Ammon's horn (tissue), 1 donor: ENCODE measurements at regions not wholly inside any gene's neighbourhood (a gene's known extent, or its start where the extent isn't known, plus 50 kb on each side); places are given as distances from the start of the nearest gene placed in this dataset.
"Not testable (repeated sequence)": the region's sequence is repeated elsewhere in the genome, so short reads cannot be mapped to it uniquely, and the experiment has no call there.

Source experiments
- DNase-seq: peaks from one replicate; pipeline ENCODE4 v3.0.0-alpha.2; 2016; ENCODE audit warnings: low spot score

DNA sequence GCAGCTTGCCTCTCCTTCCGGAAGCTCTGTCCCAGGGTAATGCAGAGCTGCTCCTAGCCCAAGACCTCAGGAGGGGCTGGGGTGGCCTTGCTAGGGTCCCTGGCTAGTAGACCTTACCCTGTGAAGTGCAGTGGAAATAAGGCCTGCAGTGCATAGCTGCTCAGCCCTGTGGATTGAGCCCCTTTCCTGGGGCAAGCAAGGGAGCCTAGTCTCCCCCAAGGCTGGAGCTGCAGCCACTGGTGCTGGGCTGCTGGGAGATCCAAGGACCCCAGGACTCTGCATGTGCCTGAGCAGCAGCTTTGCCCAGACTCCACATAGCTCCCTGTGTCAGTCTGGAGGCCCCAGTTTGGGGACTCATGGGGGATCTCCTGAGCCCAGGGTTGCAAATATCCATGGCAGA lies 57.9 kb downstream of the FANCF start:
- no peak for DNase-seq

DNA sequence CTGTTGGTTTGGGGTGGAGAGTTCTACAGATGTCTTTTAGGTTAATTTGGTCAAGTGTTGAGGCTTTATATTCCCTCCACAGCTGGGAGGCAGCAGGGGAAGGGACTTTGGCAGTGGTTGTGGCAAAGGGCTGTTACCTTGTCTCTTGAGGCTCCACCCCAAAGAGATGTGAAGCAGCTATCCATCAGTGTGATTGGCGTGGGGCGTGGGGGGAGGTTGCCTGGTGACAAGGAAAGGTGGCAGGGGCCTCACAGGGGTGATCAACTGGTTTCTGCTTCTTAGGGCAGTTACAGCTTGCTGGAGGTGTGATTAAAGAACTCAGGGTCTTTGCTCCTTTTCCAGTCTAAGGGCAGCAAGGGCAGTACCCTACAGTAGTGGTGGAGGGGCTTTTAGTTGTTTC lies 59.3 kb downstream of the FANCF start:
- no peak for DNase-seq

DNA sequence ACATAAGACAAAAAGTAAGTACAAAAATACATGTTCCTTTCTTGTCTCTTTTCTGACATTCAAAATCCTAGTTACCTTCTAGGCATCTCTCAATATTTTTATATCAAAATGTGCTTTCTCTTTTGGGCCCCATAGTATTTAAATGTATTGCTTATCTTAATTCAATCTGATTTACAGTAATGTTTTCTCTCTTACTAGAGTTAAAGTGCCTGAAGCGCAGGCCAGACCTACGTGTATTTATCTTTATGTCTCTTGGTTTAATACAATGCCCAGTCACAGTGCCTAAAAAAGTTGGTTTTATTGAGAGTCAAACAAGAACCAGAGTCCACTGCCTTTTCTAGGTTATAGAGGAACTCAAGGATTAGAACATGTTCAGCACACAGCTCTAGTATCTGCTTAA lies 64.3 kb downstream of the FANCF start:
- DNase-seq = no peak

DNA sequence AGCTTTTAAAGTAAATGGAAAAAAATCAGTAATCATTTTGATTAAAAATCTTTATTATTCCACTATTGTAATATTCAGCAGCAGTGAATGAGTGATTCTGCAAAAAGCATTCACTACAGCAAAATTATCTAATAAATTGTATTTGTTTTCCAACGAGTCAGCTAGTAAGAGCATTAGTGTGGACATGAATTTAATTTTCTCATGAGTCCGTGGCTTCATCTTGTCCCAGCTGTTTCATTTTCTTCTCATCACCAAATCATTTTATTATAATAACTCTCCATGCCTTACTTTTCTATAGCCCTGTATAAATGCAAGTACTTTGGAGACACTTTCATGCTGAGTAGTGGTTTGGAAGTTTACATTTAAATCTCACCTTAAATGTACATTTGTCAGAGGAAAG lies 66.2 kb downstream of the FANCF start:
- DNase-seq = no peak

DNA sequence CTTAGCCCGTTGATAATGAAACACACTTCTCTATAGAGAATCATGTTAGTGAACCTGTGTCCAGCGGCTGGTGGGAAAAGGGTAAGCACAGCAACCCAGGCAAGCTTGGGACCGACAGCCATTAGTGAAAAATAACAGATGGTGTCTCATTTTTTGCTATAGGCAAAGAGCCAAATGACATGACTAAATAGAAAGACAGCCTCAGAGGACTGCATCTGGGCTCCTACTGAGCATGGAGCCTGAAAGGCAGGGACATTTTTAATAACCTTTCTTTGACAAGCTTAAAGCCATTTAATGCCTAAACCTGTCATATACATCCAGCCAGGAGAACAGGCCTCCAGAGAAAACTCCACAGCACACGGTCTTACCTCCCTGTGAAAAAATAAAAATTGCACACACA lies 67.0 kb downstream of the FANCF start:
- peak; percentile 4 for DNase-seq

DNA sequence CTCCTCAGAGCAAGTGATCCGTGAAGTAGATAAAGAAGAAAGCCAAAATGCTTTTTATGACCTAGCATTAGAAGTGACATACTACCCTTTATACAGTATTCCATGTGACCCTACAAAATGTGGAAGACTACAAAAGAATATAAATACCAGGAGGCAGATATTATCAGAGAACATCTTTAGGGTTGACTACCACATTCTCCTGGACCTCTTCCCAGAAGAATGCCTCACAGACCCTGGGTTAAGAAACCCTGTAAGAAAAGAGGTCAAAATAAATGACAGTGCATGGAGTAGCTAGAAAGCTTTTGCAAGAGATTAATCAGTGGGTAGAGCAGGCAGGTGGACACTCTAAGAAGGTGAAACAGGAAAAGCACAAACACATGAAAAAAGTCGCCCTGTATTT lies 69.2 kb downstream of the FANCF start:
- no peak for DNase-seq

DNA sequence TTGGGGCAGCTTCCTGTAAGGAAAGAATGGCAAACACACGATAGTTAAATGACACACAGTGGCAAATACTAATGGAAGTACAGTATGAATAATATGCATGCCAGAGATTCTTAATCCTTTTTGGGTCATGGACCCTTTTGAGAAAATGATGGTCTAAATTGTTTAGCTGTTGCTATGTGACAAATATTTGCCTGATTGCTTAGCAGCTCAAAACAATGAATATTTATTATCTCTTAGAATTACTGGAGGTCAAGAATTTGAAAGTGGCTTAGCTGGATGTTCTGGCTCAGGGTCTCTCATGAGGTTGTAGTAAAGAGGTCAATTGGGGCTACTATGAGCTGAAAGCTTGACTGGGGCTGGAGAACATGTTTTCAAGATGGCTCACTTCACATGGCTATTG lies 69.7 kb downstream of the FANCF start:
- DNase-seq = no peak

DNA sequence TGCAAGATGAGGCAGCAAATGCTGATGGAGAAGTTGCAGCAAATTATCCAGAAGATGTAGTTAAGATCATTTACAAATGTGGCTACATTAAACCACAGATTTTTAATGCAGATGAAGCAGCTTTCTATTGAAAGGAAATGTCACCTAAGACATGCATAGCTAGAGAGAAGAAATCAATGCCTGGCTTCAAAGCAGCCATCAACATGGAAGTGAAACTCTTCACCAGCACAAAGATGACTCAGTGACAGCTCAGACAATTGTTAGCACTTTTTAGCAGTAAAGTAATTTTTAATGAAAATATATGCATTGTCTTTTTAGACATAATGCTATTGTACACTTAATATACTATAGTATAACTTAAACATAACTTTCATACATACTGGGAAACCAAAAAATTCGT lies 71.4 kb downstream of the FANCF start:
- DNase-seq = no peak

DNA sequence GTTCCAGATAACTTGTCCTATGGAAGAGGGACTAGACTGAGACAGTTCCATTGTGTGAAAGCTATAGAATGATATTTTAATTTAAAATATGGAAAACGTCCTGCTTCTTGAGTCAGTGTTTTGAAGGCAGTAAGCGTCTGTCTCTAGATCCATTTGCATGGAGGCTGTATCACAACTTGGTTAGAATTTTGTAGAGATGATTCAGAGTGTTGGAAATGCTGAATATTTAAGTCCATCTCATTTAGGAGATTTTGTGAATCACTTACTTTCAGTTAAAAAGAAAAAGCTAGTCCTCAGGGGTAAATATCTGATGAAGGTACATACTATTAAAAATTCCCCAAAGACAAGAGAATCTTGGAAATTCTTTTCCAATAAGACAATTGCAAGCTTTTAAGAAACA lies 72.7 kb downstream of the FANCF start:
- DNase-seq = no peak

DNA sequence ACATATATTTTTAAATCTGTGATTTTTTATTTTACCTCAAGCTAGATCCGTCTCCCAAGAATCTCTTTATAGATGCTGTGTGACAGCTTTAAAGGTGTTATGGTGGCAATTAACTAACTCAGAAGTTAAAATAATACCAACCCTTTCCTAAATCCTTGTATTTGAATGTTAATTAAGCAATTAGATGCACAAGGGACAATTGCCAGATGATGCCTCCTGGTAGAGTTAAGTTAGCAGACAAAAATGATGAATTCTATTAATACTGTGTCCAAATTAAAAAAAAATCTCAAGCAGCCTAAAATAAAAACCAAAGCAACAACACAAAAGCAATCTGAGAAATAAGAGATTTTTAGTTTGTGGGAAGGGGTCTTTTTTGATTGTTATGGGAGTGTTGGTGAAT lies 78.9 kb downstream of the FANCF start:
- DNase-seq = no peak

DNA sequence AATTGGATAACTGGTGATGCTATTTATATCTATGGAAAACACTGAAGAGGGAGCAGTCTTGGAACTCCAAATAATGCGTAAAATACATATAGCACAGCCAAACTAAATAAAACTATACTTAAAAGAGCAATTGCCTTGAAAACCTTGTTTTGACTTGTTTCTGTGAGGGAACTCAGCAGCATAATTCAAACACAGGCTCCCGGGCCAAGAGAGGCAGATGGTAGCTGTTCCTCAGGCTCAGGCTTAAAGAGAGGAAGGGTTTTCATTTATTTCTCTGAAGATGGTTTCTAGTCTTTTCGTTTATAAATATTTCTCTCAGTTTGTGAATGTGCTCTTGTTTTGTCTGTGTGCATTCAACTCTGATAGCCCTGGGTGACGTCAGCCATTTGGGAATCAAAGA lies 82.4 kb downstream of the FANCF start:
- peak; percentile 5 for DNase-seq

DNA sequence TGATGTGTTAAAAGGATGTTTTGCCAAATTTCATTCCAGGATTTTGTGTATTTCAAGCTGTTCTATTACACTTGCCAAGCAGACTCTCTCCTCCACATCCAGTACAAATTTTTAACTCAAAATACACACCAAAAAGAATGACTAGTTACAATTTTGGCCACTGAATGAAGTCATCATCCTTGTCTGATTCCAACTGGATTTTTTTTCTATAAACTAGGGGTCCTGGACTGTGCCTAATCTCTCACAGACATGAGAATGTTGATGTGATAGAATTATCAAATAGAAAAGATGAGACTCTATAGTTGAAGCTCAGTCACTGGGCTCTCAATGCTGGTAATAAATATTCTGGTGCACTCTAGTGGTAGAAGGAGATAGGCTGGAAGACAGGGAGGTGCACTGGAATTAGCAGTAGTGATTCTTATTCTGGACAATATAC lies 85.8 kb downstream of the FANCF start:
- peak; percentile 45 for DNase-seq

DNA sequence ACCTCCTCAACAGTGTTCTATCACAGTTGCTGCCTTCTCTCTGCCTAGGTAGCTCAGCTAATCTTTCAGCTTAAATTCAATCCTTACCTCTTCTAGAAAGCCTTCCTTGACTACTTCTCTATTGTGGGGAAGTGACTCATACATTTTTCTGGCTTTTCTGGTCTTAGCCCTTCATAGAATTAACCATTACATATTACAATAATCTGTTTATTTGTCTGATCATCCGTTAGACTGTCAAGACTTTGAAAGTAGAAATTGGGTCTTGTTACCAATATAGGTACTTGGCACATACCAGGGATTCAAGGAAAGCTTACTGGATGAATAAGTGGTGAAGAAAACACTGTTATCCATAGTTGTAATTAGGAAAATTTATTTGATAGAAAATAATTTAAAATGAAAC lies 89.6 kb downstream of the FANCF start:
- no peak for DNase-seq

DNA sequence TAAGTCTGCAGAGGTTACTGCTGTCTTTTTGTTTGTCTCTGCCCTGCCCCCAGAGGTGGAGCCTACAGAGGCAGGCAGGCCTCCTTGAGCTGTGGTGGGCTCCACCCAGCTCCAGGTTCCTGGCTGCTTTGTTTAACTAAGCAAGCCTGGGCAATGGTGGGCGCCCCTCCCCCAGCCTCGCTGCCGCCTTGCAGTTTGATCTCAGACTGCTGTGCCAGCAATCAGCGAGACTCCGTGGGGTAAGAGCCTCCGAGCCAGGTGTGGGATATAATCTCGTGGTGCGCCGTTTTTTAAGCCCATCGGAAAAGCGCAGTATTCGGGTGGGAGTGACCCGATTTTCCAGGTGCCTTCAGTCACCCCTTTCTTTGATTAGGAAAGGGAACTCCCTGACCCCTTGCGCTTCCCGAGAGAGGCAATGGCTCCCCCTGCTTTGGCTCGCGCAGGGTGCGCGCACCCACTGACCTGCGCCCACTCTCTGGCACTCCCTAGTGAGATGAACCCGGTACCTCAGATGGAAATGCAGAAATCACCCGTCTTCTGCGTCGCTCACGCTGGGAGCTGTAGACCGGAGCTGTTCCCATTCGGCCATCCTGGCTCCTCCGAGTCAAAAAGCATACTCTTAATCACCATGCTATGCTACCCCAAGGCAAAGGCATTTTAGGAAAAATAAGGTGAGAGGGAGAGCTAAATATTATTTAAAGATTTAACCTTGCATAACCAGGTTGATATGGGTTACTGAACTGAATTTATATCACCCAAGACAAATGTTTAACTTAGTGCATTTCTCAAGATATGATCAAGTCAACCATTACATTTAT lies 96.8 kb downstream of the FANCF start:
- DNase-seq = not testable (repeated sequence)

DNA sequence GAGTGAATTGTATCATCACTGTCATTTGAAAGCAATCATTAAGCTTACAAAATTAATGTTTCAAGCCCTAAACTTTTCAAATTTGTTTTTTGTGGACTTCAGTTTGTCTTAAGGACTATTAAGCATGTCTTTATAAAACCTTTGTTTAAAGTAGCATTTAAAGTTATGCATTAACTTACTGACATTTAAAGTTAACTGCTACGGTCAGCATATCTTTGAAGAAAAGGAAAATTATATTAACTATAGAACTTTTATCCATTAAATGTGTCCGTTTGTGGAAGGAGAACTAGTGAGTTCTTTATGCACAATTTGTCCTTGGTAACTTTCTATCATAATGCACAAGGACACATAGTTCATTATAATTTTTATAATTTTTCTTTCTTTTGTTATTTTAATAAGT lies 103.4 kb downstream of the FANCF start:
- no peak for DNase-seq

DNA sequence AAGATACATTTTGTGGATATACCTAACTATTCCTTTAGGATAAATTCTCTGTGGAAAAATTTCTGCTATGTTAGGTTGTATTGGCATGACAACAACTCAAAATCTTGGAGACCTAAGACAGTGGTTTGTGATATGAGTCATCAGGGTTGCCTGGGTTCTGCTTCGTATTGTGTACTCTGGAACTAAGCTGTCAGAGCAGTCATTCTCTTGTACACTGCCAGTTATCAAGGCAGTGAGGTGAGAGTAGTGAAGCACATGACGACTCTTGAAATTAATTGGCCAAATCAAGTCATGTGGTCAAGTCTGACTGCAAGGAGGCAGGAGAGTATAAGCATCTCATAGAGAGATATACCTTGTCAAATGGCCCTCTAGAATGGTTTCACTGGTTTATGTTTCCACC lies 104.4 kb downstream of the FANCF start:
- DNase-seq = no peak

DNA sequence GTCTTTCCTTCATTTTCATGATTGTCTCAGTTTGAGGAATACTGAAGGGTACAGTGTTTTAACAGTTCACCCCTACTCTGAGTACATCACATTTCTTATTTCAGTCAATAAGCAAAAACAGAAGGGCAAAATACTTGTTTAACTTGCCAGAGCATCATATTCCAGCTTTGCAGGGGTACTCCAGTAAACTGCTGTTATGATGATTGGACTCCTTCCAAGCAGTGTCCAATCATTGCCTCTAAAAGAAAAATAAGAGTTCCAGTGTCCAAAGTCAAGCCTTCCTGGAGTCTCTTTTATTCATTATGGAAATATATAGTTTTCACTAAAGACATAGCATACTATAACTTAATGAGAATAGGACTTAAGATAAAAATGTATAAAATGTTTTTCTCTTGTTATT lies 105.1 kb downstream of the FANCF start:
- no peak for DNase-seq

DNA sequence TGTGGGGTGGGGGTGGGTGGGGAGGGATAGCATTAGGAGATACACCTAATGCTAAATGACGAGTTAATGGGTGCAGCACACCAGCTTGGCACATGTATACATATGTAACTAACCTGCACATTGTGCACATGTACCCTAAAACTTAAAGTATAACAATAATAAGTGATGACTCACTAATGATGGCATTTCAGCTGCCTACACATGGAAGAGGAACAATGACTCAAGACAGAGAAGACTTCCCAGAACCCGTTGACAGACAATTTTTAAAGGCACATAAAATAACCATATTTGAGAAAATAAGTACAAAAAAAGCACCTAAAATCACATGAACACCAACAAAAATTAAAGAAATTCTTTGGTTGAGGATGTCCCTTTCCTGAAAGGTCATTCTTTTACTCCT lies 107.3 kb downstream of the FANCF start:
- not testable (repeated sequence) for DNase-seq

DNA sequence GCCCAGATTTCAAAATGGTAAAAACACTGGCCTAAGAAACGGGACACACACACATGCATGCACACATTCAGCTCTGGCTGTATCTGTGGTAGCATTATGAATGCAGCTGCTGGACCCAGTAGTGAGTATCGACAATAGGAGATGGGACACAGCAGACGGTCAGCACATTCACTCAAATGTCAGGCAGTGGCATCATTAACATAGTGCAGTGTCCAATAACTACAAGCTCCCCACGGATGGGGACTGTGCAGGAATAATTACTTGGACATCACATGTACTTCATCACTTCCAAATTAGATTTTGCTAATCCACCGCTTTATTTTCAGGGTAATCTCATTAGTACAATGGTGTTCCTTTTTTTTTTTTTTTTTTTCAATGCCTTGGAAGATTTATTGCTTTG lies 109.5 kb downstream of the FANCF start:
- DNase-seq = no peak

DNA sequence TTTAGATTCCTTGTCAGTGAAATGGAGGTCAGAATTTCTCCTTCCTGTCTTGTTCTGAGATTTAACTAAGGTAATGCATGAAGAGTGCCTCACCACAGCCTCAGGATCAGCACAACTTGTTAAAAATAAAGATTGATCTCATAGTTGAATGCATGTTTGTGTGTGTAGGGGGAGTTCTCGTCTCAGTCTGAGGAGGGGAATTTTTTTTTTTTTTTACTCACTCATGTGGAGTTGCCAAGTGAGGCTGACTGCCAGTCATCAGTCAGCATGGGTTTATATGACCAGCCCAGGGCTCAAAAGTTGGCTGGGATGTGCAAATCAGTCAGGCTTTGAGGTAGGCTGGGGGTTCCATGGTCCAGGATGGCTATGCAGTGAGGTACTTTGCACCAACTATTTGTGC lies 113.2 kb downstream of the FANCF start:
- DNase-seq = no peak

DNA sequence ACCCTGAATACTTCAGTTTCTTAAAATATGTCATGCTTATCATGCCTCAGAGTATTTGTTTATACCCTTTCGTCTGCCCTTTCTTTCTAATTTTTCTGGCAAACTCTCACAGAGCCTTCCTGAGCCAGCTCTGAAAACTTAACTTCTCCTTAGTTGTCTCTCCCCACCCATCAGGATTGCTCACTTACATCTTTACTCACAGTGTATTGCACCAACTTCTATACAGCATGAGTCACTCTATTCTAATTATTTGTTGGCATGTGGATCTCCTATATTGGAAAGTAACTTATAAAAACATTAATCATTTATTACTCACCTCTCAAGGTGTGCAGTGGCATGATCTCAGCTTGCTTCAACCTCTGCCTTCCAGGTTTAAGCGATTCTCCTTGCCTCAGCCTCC lies 114.9 kb downstream of the FANCF start:
- DNase-seq = no peak

DNA sequence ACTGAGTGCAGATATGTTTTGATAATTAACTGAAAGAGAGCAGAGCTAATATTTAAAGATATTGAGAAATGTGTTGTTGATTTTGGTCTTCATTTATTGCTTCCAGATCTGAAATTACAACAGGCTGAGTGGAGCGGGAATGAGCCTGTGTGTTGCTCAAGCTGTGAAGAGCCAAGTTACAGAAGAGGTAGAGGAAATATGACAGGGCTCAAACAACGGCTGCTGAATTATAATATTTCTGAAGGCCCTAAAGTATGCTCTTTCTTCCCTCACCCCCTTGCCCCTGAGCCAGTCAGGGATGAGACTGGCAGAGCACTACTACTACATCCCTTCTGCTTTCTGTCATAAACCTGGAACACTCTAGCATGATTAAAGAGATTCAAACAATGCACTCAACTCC lies 115.6 kb downstream of the FANCF start:
- no peak for DNase-seq

DNA sequence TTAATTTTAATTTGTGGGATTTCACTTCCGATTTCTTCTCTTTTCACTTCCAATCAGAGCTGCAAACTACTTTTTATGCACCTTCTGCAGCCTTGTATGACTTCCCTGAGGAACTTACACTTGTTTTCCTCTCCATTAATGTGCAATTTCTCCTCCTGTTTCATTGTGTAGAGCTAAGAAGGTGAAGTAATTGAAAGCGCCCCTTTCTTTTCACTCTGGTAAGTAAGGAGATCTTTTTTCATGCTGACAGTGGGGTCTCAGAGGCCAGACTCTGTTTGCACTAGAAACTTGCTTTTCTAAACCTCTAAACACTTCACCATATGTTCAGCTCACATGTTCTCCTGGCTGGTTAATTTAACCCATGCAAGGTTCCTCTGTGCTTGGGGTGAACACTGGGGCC lies 117.0 kb downstream of the FANCF start:
- no peak for DNase-seq

DNA sequence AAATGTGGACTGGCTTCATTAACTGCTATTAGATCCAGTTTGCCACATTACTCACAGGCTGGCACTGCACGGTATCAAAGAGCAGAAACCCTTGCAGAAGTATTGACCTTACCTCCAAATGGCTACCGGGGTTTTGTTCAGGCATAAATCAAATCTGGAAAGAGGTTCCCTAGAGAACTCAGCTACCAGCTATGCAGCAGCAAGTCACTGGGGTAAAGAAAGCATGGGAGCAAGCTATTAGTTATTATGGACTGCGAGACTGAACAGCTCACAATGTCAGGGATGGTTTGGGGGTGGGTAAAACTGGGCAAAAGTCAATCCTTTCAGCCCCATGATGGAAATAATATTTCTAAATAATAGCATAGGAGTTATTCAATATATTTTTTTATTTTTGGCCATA lies 128.1 kb downstream of the FANCF start:
- no peak for DNase-seq
